ENCODE measurements at regions not wholly inside any gene's neighbourhood (a gene's known extent, or its start where the extent isn't known, plus 50 kb on each side); places are given as distances from the start of the nearest gene placed in this dataset.

GRCh38 chrX:127726227-127726626, 326.0 kb downstream of the ACTRT1 start:
- no peak for TF ChIP-seq CTCF (IDR thresholded peaks at IDR 0.05 in 2 of 3, conservative IDR thresholded peaks at IDR 0.05 in 1 of 3; ENCODE audit: control insufficient read depth in 2 of 3, extremely low read depth in 1 of 3, insufficient read depth in 1 of 3, low read depth in 3 of 3, low read length in 3 of 3)
- no peak for TF ChIP-seq EP300 (IDR thresholded peaks at IDR 0.05; ENCODE audit: borderline replicate concordance in 1 of 2, control insufficient read depth in 1 of 2, low read depth in 2 of 2, low read length in 2 of 2)
- no peak for TF ChIP-seq EGR1 (IDR thresholded peaks at IDR 0.05; ENCODE audit: borderline replicate concordance in 1 of 2, low read depth in 2 of 2, low read length in 2 of 2)
- no peak for TF ChIP-seq MYC (IDR thresholded peaks at IDR 0.05; ENCODE audit: insufficient read depth, insufficient read length, insufficient replicate concordance, low read length, severe bottlenecking)
- no peak for TF ChIP-seq ZNF687 (IDR thresholded peaks at IDR 0.05)
- TF ChIP-seq MLLT1 (IDR thresholded peaks at IDR 0.05), result no peak
- no peak for TF ChIP-seq MXI1 (IDR thresholded peaks at IDR 0.05; ENCODE audit: low read depth, low read length)
- TF ChIP-seq POLR2AphosphoS5 (IDR thresholded peaks at IDR 0.05; ENCODE audit: low read length), result no peak
- TF ChIP-seq CREM (IDR thresholded peaks at IDR 0.05; ENCODE audit: low read depth), result no peak
- TF ChIP-seq ZNF274 (IDR thresholded peaks at IDR 0.05; ENCODE audit: insufficient read depth, insufficient read length), result no peak
- TF ChIP-seq ATF7 (IDR thresholded peaks at IDR 0.05; ENCODE audit: low read depth), result no peak
- TF ChIP-seq CBX5 (IDR thresholded peaks at IDR 0.05; ENCODE audit: low read depth), result no peak
- TF ChIP-seq YY1 (IDR thresholded peaks at IDR 0.05; ENCODE audit: low read depth, low read length), result no peak

All from GM12878 (cell line).